ENCODE measurements at regions not wholly inside any gene's neighbourhood (a gene's known extent, or its start where the extent isn't known, plus 50 kb on each side); places are given as distances from the start of the nearest gene placed in this dataset.

DNA sequence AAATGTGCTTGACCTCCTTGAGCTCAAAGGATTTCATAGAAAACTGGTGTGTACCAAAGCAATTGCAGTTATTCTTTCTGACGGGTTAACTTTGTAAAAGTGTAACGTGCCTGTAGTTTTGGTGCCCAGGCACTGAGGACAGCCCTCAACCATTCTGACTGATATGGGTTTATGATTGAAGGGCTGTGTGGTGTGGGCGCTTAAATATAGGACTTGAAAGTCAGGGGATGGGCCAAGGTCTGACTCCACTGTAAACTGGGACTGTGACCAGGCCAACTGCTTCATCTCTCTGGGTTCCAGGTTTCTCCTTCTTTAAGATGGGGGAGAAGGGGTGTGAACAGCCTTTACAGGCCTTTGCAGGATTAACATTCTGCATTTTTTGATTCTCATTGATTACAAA is 191.1 kb upstream of the ARHGAP20 start:
- TF ChIP-seq, protein P1, sequence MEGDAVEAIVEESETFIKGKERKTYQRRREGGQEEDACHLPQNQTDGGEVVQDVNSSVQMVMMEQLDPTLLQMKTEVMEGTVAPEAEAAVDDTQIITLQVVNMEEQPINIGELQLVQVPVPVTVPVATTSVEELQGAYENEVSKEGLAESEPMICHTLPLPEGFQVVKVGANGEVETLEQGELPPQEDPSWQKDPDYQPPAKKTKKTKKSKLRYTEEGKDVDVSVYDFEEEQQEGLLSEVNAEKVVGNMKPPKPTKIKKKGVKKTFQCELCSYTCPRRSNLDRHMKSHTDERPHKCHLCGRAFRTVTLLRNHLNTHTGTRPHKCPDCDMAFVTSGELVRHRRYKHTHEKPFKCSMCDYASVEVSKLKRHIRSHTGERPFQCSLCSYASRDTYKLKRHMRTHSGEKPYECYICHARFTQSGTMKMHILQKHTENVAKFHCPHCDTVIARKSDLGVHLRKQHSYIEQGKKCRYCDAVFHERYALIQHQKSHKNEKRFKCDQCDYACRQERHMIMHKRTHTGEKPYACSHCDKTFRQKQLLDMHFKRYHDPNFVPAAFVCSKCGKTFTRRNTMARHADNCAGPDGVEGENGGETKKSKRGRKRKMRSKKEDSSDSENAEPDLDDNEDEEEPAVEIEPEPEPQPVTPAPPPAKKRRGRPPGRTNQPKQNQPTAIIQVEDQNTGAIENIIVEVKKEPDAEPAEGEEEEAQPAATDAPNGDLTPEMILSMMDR (IDR thresholded peaks at IDR 0.05), result no peak
- TF ChIP-seq POLR2AphosphoS5 (IDR thresholded peaks at IDR 0.05), result no peak
